SK-N-SH (cell line): ENCODE measurements at regions not wholly inside any gene's neighbourhood (a gene's known extent, or its start where the extent isn't known, plus 50 kb on each side); places are given as distances from the start of the nearest gene placed in this dataset.

ENCODE experiments used
- CTCF ChIP-seq: fragments of 200-600 bp; sonication (generic); IDR thresholded peaks from 2 replicates; pipeline ENCODE4 v1.6.1; 2017; ENCODE audit warnings: antibody characterized with exemption, mild to moderate bottlenecking, moderate library complexity
- ELF1 ChIP-seq: IDR thresholded peaks from 2 replicates; pipeline ENCODE4 v1.4.0; 2012
- EP300 ChIP-seq, 2 experiments: IDR thresholded peaks; 2 replicates each; pipeline versions ENCODE4 v1.4.0 to v1.6.1; 2012; ENCODE audit warnings: borderline replicate concordance in 1 of 2, low read depth in 1 of 2, low read length in 1 of 2
- FOXM1 ChIP-seq: IDR thresholded peaks from 2 replicates; pipeline ENCODE4 v1.4.0; 2012; ENCODE audit warnings: low read depth, mild to moderate bottlenecking
- NRF1 ChIP-seq: IDR thresholded peaks from 2 replicates; pipeline ENCODE4 v1.6.1; 2012; ENCODE audit warnings: low read depth, mild to moderate bottlenecking, low read length
- PBX3 ChIP-seq: IDR thresholded peaks from 2 replicates; pipeline ENCODE4; 2012
- POLR2AphosphoS5 ChIP-seq: IDR thresholded peaks from 2 replicates; pipeline ENCODE4 v1.6.1; 2012; ENCODE audit warnings: low read depth, low read length
- RAD21 ChIP-seq: IDR thresholded peaks from 2 replicates; pipeline ENCODE4 v1.6.1; 2012; ENCODE audit warnings: mild to moderate bottlenecking, low read length
- SIN3A ChIP-seq: IDR thresholded peaks from 2 replicates; pipeline ENCODE4 v1.6.1; 2012; ENCODE audit warnings: low read depth, mild to moderate bottlenecking, low read length, moderate library complexity, borderline replicate concordance
- SMC3 ChIP-seq: IDR thresholded peaks from 2 replicates; pipeline ENCODE4 v1.6.1; 2012; ENCODE audit warnings: low read depth, low read length, improper control_type of control experiment
- TAF1 ChIP-seq: IDR thresholded peaks from 2 replicates; pipeline ENCODE4 v1.6.1; 2012; ENCODE audit warnings: low read depth, mild to moderate bottlenecking, low read length, moderate library complexity, borderline replicate concordance
- TEAD4 ChIP-seq: IDR thresholded peaks from 2 replicates; pipeline ENCODE4 v1.4.0; 2012; ENCODE audit warnings: mild to moderate bottlenecking, borderline replicate concordance; ENCODE audit not compliant: insufficient read depth
- YY1 ChIP-seq: IDR thresholded peaks from 2 replicates; pipeline ENCODE4 v1.4.0; 2012; ENCODE audit warnings: low read depth, mild to moderate bottlenecking

GRCh38 chrX:52284865-52285264 is 84.0 kb upstream of the XAGE2 start:
- TF ChIP-seq YY1: no peak
- no peak for TF ChIP-seq ELF1
- TF ChIP-seq TAF1: no peak
- no peak for TF ChIP-seq PBX3
- no peak for TF ChIP-seq CTCF
- no peak for TF ChIP-seq RAD21
- TF ChIP-seq NRF1: no peak
- TF ChIP-seq FOXM1: no peak
- TF ChIP-seq POLR2AphosphoS5: no peak
- TF ChIP-seq TEAD4: no peak
- TF ChIP-seq EP300 (IDR thresholded peaks at IDR 0.05; ENCODE audit: borderline replicate concordance in 1 of 2, low read depth in 1 of 2, low read length in 1 of 2): no peak
- TF ChIP-seq SMC3: no peak
- no peak for TF ChIP-seq SIN3A
